Smooth muscle cell of the brain vasculature (primary cell): ENCODE measurements at regions not wholly inside any gene's neighbourhood (a gene's known extent, or its start where the extent isn't known, plus 50 kb on each side); places are given as distances from the start of the nearest gene placed in this dataset.
"Not testable (repeated sequence)": the region's sequence is repeated elsewhere in the genome, so short reads cannot be mapped to it uniquely, and the experiment has no call there.

Experiments used
- DNase-seq: peaks from one replicate; pipeline ENCODE4 v3.0.0-alpha.2; 2012; ENCODE audit warnings: low read depth, low spot score

DNA sequence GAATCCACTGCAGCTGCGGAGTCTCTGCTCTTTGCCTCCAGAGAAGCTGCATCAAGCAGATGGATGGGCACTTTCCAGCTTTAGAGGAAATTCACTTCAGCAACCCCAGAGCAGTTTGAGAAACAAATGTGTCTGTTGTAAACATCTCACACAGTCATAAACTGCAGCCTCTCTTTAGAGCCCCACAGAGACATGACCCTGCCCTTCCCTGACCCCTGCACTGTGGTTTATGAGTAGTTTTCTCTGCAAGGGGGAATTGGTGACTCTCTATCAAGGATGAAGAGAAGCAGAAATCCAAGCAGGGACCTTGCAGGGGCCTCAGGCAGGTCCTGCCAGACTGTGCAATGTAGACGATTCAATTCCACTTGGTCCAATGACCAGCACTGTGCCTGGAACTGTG is 160.2 kb downstream of the SH2D4B start:
- no peak for DNase-seq

DNA sequence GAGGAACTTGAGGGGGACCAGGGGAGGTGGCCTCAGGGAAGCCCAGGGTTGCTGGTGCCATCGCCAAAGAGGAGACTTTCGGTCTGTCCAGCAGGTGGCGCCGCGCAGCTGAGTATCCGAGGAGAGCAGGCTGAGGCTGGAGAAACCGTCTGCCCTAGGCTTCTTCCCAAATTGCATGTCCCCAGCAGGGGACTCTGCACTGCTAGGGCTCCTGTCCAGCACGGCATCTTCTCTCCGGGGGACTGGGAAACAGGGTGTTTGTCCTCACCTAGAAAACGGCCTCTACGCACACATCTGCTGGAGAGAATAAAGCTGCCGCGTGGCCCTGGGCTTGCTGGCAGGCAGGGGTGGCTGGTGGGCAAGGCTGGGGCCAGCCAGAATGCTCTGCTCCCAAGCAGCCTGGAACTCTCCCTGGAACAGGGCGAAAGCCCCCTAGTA is 161.9 kb downstream of the SH2D4B start:
- peak; percentile 21 for DNase-seq

DNA sequence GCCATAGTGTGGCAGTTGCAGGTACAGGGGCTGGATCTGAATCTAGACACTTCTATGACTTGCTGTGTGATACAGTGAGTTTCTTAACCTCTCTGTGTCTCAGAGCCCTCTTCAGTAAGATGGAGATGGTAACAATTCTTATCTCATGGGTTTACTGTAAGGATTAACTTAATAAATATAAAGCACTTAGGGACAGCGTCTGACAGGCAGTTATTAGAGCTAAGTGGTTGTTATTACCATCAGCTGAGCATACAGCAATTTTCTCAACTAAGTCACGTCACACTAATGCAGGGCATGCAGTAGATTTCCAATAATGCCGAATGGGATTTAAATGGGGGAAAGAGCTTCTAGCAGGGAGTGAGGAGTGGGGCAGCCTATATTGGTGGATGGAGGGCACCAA is 162.6 kb downstream of the SH2D4B start:
- DNase-seq, result no peak

DNA sequence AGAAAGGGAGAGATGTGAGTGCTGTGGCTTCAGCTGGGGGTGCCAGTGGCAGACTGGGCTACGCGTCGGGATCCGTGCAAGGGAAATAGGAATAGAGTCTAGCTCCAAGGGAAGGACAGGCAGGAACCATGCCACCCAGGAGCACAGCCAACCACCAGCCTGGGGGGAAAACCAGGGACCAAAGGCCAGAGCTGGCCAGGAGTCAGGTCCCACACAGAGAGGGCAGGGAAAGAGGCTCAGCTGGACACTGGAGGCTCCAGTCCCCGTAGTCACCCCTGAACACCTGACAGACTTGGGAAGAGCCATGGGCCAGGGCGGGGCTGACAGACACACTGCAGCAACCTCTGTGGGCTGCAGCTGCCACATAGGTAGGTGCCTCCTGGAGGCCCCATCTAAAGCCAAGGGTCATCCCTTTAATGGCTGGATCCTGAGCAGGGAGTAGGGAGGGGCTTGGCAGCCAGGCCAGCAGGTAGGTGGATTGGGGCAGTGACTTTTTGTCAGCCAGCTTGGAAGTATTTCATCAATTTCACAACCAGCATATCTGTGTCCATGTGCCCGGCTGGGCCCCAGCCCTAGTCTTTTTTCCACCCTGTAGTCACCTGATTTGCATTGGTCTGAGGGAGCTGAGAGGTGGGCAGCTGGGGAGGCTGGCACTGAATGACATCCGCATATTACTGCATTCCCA is 163.2 kb downstream of the SH2D4B start:
- no peak for DNase-seq

DNA sequence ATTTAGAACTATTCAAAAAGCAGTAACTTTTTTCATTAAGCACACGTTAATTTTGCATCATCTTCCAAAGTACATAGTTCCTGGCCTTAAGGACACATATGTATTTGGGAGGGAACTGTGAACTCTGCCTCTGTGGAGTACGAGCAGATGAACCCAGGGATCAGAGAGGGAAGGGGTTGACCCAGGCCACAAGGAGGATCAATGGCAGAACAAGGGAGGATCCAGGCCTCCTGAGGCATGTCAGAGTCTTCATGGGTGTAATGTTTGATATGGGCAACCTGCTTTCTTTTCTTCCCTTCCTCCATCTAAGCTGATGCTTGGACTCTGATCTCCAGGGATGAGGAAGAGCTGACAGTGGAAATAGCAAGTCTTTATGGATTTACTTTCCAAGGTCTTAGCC is 164.0 kb downstream of the SH2D4B start:
- no peak for DNase-seq

DNA sequence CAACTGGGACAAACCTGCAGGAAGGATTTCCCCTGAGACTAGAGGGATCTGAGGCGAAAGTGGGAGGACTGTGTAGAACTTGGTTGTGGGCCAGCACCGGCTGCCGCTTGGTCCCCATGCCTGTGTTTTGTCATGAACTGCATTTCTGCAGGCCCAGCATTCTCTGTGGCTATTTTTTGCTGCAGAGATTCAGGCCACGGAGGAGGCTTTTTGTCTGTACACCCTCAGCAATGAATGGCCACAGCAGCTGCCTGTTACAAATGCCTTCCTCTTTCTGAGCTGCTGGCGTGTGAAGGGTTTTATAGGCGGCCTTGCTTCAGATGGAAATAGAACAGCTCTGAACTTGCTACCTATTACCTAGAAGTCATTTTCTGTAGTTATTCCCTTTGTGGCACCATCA is 164.4 kb downstream of the SH2D4B start:
- no peak for DNase-seq

DNA sequence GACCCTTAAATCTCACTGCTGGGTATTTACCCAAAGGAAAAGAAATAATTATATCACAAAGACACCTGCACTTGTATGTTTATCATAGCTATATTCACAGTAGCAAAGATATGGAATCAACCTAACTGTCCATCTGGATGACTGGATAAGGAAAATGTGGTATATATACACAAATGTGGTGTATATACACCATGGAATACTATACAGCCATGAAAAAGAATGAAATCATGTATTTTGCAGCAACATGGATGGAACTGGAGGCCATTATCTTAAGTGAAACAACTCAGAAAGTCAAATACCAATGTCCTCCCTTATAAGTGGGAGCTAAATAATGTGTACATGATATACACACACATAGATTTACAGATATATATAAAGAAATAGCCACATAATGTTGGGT is 168.2 kb downstream of the SH2D4B start:
- no peak for DNase-seq

DNA sequence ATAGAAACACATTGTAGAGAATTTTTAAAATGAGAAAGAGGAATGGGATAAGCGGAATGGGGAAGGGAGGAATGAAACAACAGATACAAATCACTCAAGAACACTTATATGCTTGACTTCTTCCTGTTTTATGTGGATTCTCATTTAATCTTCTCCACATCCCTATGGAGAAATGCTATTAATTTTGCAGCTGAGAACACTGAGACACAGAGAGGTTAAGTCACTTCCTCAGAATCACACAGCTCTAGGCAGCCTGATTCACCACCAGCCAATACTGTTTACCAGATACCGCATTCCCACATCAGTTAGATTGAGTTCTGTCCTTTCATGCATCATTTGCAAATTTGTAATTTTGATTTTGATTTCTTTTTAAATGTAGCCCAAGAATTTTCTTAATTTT is 170.5 kb downstream of the SH2D4B start:
- no peak for DNase-seq

DNA sequence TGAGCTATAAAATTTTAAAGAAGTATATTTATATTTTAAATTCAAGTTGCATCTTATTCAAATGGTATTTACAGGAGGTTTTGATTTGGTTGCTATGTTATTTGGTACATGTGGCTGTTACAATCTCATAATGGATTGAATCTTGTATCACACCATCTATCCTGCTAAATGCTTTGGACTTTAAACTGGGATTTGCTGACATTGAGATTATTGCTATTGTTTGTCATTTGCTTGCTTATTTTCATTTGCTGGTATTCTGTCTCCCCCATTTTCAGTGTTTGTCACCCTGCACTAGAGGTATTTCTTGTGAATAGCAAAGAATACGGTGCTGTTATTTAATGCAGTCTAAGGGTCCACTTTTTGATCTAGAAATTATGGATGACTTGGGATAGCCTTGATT is 171.1 kb downstream of the SH2D4B start:
- no peak for DNase-seq

DNA sequence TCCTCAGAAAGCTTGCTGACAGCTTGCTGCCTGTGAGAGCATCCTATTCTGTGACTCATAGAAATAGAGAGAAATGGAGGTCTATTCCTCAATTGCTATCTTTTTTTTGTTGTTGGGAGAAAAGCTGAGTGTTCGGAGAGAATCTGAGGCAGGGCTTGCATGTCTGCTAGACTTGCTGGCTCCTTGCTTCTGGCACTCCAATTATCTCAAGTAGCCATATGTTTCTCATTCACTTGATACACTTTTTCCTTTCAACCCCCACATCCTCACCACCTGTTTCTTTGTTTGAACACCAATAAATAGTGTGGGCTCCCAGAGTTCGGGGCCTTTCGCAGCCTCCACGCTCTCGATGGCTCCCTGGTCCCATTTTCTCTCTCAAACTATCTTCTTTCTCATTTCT is 172.2 kb downstream of the SH2D4B start:
- no peak for DNase-seq

DNA sequence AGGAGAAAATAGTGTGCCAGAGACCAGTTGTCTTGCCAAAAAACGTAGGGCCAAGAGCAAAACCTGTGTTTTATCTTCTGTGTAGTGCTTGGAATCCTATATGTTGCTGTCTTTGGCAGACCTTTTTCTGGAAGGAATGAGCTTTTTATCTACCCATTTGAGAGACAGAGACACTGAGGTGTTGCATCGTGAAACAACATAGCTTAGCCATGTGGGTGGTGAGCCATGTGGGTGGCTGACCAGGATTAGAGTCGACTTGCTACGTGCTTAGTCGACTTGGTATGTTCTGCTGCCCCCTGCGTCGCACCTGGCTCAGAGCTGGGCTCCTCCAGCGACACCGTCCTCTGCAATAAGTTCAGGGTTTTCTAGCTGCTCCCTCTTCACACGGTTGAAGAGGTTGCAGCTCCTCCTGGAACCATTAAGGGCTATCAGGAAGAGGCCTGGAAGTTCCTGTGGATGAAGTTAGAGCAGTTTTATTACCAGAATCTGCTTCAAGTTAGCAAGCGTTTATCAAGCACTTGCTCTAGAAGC is 175.8 kb downstream of the SH2D4B start:
- DNase-seq, result no peak

DNA sequence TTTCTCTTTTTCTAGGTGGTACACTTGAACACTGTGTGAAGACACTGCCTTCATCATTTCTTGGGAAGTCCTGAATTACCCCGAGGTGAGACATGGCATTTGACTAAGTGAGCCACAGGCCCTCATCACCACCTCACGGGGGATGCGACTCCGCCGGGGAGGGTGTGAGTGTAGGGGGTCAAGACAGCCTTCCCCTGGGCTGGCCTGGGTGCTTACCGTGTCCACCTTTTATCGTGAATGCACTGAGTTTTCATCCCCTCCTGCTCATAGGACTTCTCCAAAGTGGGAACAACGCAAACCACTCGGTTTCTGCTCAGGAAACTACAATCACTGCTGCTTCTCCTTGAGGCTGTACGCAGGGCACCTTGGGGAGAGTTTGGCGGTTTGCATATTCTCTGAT is 176.9 kb downstream of the SH2D4B start:
- no peak for DNase-seq

DNA sequence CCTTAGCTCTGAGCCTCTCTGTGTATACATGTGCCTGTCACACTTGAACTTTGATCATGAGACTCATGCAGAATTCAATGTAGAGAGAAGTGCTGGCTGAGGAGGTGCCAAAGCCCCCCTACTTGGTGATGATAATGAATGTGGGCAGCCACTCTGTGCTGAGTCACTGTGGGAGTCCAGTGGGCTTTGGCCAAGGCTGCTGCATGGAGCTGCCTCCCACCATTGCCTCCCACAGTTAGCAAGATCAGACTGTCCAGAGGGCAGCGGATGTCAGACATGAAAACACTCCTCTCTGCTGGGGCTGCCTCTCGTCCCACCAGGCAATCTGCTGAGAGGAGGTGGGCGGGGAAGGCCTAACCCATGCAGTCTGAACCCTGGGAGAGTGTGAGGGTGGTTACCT is 180.3 kb downstream of the SH2D4B start:
- no peak for DNase-seq

DNA sequence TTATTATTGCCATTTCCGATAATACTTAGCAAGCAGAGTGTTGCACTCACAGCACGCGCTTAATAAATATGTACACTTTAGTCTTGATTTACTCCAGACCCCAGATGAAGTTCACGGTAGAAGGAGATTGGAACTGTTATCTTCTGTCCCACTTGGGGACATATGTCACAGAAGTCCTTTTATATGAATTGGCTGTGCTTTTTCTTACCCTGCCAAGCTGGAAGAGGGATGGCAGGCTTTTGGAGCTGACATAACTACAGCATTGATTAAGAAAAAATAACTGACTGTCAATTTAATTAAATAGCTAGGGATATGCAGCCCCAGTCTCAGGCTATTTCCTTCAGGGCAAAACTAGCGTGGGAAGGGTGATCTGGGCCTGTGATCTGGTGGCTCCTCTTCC is 182.2 kb downstream of the SH2D4B start:
- no peak for DNase-seq

DNA sequence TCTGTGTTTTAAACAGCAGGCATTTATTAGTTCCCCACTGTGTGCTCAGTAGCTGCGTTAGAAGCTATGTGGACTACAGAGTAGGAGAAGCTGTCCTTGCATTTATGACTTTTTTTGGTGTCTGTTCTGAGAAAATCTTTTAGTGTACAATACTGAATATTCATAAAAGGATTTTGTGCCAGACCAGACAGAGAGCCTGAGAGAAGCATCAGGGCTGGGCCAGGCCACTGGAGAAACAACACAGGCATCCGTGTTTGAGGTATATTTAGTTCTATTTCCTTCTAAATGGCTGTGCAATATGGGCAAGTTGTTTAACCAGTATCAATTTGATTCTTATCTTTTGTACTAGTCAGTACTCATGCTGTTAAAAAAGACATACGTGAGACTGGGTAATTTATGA is 182.8 kb downstream of the SH2D4B start:
- no peak for DNase-seq

DNA sequence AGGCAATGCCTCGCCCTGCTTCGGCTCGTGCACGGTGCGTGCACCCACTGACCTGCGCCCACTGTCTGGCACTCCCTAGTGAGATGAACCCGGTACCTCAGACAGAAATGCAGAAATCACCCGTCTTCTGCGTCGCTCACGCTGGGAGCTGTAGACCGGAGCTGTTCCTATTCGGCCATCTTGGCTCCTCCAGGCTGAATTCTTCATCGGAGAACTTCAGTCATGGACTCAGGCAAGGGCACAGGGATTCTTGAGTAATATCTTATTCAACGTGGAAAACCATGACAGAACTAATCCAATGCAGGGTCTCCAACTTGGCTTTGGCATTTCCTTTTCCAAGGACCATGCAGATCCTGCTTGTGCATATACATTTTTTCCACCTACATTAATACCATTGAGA is 190.7 kb downstream of the SH2D4B start:
- not testable (repeated sequence) for DNase-seq

DNA sequence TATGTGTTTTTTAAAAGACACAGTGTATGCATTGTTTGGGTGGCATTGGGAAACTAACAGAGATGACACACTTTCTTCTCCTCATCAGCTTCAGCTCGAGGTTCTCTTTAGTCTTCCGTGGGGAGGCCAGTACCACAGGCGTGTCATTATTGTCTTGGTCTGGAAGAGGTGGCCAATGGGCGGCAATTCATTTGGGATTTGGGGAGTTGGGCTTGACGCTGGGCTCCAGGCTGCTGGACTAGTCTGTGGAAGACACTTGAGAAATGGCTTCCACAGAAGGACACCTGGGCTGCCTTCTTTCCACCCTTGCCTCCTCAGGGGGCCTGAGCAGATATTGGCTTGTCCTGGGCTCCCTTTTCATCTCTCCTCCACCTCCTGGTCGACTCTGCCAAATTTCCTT is 192.2 kb downstream of the SH2D4B start:
- DNase-seq, result no peak

DNA sequence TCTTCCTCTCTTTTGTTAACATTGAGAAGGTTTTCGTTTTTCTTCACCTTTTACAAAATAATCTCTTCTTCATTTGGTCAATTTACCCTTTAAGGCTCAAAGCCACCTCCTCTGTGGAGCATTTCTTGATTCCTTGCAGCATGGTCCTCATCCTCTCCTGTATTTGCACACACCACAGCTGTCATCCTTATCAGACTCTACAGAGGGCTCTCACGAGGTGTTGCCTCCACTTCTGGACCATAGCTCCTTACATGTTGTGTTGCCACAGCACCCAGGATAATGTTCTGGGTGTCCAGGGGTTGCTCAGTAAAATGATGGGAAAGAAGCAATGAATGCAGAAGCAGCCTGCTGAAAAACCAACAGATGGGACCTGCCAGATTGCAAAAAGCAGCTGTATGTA is 192.8 kb downstream of the SH2D4B start:
- no peak for DNase-seq

DNA sequence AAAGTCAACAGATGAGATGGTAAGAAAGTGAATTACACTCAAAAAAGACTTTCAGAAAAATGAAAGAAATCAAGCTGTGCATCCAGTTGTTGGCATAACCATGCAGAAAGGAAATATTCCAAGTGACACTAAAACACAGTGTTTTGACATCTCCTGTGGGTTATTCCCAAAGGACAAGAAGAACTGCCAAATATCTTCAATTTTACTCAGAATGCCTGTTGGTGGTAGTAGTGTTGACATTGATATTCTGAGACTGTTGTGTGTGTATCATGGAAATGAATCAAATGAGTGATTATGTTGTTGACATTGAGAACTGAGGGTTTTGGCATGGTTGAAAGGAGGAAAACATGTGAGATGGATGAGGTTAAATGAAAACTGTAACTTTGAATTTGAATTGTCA is 196.9 kb downstream of the SH2D4B start:
- no peak for DNase-seq

DNA sequence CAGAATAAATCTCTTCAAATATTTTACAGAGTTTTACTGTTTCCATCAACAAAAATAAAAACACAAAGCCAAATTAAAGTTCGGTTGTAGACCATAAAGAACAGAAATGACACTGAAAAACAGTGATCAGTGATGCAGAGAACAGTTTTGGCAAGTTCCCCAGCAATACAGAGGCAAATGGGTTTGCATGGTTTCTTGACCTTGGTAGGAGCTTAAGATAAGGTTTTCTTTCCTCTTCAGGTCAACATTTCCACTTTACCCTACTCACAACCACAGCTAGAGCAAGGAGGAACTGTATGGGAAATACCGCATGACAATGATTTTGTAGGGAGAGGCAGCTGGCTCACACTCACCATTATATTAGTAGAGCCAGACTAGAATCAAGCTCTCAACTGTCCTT is 199.5 kb downstream of the SH2D4B start:
- no peak for DNase-seq

DNA sequence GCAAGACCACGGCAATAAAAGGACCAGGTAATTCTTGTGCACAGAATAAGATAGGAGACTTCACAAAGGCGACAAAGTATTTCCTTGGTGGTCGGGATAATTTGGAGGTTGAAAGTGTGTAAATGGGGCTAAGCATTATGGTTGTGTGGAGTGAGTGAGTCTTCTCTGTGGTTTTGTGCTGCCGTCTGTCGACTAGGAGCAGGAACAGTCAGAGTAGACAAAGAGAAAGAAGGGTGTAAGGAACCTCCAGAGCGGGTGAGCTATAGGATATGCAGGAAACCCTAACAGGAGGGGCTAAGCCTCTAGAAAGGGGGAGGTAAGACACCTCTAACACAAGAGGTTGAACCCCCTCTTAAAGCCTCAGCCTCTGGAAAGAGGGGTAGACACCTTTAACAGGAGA is 201.6 kb downstream of the SH2D4B start:
- DNase-seq, result no peak

DNA sequence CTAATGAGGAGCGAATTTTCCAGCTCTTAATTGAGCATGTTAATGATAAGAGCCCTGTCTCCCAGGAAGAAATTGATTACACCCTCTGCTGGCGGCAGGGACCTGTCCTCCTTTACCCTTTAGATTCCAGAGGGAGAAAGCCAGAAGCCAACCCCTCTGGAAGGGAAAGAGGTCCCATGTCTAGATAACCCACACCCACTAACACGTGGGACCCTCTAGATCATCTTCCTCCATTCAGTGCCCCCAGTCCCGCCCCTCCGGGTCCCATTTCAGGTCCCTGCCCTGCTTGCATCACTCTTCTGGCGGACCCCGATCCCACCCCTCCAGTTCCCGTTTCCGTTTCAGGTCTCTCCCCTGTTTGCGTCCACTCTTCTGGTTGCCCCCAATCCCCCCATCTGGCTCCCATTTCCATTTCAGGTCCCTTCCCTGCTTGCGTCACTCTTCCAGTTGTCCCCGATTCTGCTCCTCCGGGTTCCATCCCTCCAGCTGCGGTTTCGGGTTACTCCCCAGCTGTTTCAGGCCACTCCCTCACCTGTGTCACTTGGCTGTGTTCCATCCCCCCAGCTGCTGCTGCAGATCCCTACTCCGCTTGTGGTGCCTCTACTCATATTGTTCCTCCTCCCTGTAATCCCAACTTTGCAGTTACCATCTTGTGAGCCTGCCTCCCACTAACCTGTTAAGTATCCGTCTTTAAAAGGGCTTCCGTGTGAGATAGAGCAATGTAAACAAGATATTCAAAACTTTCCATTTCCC is 202.4 kb downstream of the SH2D4B start:
- DNase-seq, result no peak

DNA sequence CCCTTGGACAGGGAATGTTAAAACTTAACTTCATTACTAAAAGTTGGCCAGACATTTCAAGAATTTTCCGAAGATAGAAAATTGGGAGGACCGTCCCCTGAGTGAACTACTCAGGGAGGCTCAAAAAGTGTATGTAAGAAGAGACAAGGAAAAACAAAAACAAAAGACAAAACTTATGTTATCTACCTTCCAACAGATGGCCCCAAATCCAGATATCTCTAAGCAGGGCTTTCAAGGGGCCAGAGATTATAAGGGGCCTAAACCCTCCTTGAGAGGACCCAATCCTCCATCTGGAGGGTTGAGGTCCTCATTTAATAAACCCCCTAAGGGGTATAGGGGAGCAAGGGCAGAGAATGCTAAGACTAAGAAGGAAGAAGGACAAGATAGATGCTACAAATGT is 203.6 kb downstream of the SH2D4B start:
- no peak for DNase-seq
